ENCODE measurements at regions not wholly inside any gene's neighbourhood (a gene's known extent, or its start where the extent isn't known, plus 50 kb on each side); places are given as distances from the start of the nearest gene placed in this dataset.

- DNase-seq (ENCODE audit: extremely low read depth, insufficient read length): no peak
- TF ChIP-seq CTCF (IDR thresholded peaks at IDR 0.05; ENCODE audit: insufficient read depth, low read length, poor library complexity, severe bottlenecking): no peak
- Histone ChIP-seq H3K4me3 (replicated peaks; ENCODE audit: low read depth, low read length) (no peak overlapping the region), H3K36me3 (ENCODE audit: control insufficient read depth, insufficient read depth, low read length) (no peaks in the 10 kb centered on the region), H3K27me3 (replicated peaks; ENCODE audit: control insufficient read depth, insufficient read depth, low read length) (no peaks in the 10 kb centered on the region; the same call in 1 of the 2 replicates)
Observed at GRCh38 chr2:67716895-67717396, 319.8 kb downstream of the ETAA1 start.

DNA sequence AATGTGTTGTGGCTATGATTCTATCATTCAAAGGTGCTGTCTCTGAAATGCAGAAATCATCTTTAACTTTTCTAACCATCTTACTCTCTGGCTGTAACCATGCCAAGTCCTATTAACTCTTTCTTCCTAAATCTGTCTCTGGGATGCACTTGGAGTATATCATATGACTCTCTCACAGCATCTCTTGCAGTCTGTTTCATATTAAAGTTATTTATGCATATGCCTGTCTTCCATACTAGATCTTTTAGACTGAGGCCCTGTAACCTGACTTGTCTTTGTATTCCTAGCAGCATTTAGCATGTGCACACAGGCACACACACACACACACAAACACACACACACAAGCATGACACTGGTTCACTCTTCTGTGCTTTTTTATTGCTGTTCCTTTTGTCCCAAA is 320.6 kb downstream of the ETAA1 start:
- Histone ChIP-seq H3K4me3 (replicated peaks; ENCODE audit: low read depth, low read length) (no peak overlapping the region), H3K36me3 (ENCODE audit: control insufficient read depth, insufficient read depth, low read length) (no peaks in the 10 kb centered on the region)
- TF ChIP-seq CTCF (IDR thresholded peaks at IDR 0.05; ENCODE audit: insufficient read depth, low read length, poor library complexity, severe bottlenecking): no peak

GRCh38 chr2:67719351-67719750 is 322.2 kb downstream of the ETAA1 start:
- no peak for TF ChIP-seq CTCF (IDR thresholded peaks at IDR 0.05; ENCODE audit: insufficient read depth, low read length, poor library complexity, severe bottlenecking)
- H3K36me3 ChIP-seq (ENCODE audit: control insufficient read depth, insufficient read depth, low read length): no peaks in the 10 kb centered on the region
- no peak for DNase-seq (ENCODE audit: extremely low read depth, insufficient read length)
- H3K4me3 ChIP-seq (replicated peaks; ENCODE audit: low read depth, low read length): no peak overlapping the region
- no peaks in the 10 kb centered on the region; the same call in 1 of the 2 replicates for H3K27me3 ChIP-seq (replicated peaks; ENCODE audit: control insufficient read depth, insufficient read depth, low read length)

More for the DNA sequence above, 320.6 kb downstream of the ETAA1 start:
- DNase-seq (ENCODE audit: extremely low read depth, insufficient read length): no peak
- H3K27me3 ChIP-seq (replicated peaks; ENCODE audit: control insufficient read depth, insufficient read depth, low read length): no peaks in the 10 kb centered on the region; the same call in 1 of the 2 replicates

DNA sequence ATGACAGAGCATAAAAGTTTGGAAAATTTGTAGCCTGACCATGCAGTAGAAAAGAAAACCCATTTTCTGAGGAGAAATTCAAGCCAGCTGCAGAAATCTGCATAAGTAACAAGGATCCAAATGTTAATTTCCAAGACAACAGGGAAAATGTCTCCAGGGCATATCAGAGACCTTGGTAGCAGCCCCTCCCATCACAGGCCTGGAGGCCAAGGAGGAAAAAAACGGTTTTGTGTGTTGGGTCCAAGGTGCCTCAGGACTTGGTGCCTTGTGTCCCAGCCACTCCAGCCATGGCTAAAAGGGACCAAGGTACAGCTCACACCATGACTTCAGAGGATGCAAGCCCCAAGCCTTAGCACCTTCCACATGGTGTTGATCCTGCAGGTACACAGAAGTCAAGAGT is 324.4 kb downstream of the ETAA1 start:
- Histone ChIP-seq H3K4me3 (replicated peaks; ENCODE audit: low read depth, low read length) (no peak overlapping the region), H3K27me3 (replicated peaks; ENCODE audit: control insufficient read depth, insufficient read depth, low read length) (no peaks in the 10 kb centered on the region; the same call in 1 of the 2 replicates), H3K36me3 (ENCODE audit: control insufficient read depth, insufficient read depth, low read length) (no peaks in the 10 kb centered on the region)
- TF ChIP-seq CTCF (IDR thresholded peaks at IDR 0.05; ENCODE audit: insufficient read depth, low read length, poor library complexity, severe bottlenecking): no peak
- no peak for DNase-seq (ENCODE audit: extremely low read depth, insufficient read length)

DNA sequence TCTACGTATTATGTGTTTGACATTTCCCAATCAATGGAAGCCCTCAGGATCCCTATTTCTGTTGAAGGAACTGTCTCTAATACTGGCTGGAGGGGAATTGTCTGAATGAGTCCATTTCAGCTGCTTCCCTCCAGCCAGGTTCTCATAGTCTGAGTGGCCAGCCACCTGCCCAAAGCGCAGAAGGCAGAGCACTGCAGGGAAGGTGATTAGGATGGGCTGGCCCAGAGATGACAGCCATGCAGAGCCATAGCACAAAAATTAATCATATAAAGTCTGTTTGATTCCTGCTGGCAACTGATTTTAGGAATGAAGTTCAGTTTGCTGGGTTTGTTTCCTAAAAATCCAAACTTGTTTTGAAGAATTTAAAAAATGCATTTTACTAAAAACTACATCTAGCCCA is 327.1 kb downstream of the ETAA1 start:
- H3K4me3 ChIP-seq (replicated peaks; ENCODE audit: low read depth, low read length): no peak overlapping the region
- DNase-seq (ENCODE audit: extremely low read depth, insufficient read length): no peak
- TF ChIP-seq CTCF (IDR thresholded peaks at IDR 0.05; ENCODE audit: insufficient read depth, low read length, poor library complexity, severe bottlenecking): no peak

DNA sequence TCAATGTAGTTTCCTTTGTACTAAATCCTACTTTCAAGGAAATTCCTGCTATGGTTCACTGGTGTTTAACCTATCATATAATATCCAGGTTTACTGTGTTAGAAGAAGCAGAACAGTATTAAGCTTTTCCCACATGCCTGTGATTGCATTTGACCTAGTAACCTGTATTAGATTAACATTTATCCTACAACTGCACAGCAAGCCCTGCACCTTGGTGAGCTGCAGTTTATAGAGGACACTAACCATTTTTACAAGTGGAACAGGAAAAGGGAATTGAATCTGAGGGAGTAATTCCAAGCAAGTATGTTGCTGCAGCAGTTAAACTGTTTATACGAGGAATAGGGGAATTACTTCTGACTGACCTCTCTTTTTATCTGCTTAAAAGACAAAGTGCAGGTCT is 328.6 kb downstream of the ETAA1 start:
- Histone ChIP-seq H3K4me3 (replicated peaks; ENCODE audit: low read depth, low read length) (no peak overlapping the region), H3K27me3 (replicated peaks; ENCODE audit: control insufficient read depth, insufficient read depth, low read length) (no peaks in the 10 kb centered on the region; the same call in 1 of the 2 replicates), H3K36me3 (ENCODE audit: control insufficient read depth, insufficient read depth, low read length) (no peaks in the 10 kb centered on the region)
- no peak for DNase-seq (ENCODE audit: extremely low read depth, insufficient read length)
- no peak for TF ChIP-seq CTCF (IDR thresholded peaks at IDR 0.05; ENCODE audit: insufficient read depth, low read length, poor library complexity, severe bottlenecking)

More for the DNA sequence above, 327.1 kb downstream of the ETAA1 start:
- no peaks in the 10 kb centered on the region for H3K36me3 ChIP-seq (ENCODE audit: control insufficient read depth, insufficient read depth, low read length)
- no peaks in the 10 kb centered on the region; the same call in 1 of the 2 replicates for H3K27me3 ChIP-seq (replicated peaks; ENCODE audit: control insufficient read depth, insufficient read depth, low read length)
